H1 (cell line): ENCODE measurements at regions not wholly inside any gene's neighbourhood (a gene's known extent, or its start where the extent isn't known, plus 50 kb on each side); places are given as distances from the start of the nearest gene placed in this dataset.

ENCODE experiments used
- CTCF ChIA-PET: fragments of 300-600 bp; sonication (Branson Sonifier 250); formaldehyde crosslinking; loops from one replicate; lab custom pipeline; 2021; ENCODE audit not compliant: partially characterized antibody; lab: Charles Lee
- POLR2A ChIA-PET: fragments of 300-600 bp; sonication (Branson Sonifier 250); formaldehyde crosslinking; loops from one replicate; lab custom pipeline; 2021; ENCODE audit warnings: inconsistent platforms; ENCODE audit not compliant: partially characterized antibody; lab: Charles Lee
- DNase-seq, 2 experiments: peaks; one replicate each; pipeline versions ENCODE4 v3.0.0 to v3.0.0-alpha.2; 2010 to 2022; ENCODE audit warnings: low spot score in 2 of 2, low read depth in 1 of 2, mixed read lengths in 1 of 2
- FAIRE-seq: peaks from 2 replicates; lab custom pipeline; 2011; peaks lifted over from hg19 to GRCh38; lab: Jason Lieb, UNC
- H2AFZ ChIP-seq: 2 replicates; pipeline ENCODE4 v1.8.1; 2012; ENCODE audit warnings: low read length, inconsistent platforms
- H2AK5ac ChIP-seq: 2 replicates; pipeline ENCODE4 v1.6.1; 2013; ENCODE audit warnings: low read depth, low read length
- H2BK120ac ChIP-seq: replicated peaks from 2 replicates; pipeline ENCODE3; 2013; ENCODE audit warnings: low read depth, low read length, inconsistent platforms
- H2BK12ac ChIP-seq: 2 replicates; pipeline ENCODE4 v1.6.1; 2013; ENCODE audit warnings: low read depth, low read length
- H2BK15ac ChIP-seq: 2 replicates; pipeline ENCODE4 v1.6.1; 2013; ENCODE audit warnings: low read length
- H2BK20ac ChIP-seq: 2 replicates; pipeline ENCODE4 v1.6.1; 2013; ENCODE audit warnings: low read length
- H2BK5ac ChIP-seq: 2 replicates; pipeline ENCODE4 v1.6.1; 2013; ENCODE audit warnings: low read depth, low read length
- H3K14ac ChIP-seq: 2 replicates; pipeline ENCODE4 v1.6.1; 2013; ENCODE audit warnings: inconsistent platforms; ENCODE audit not compliant: insufficient read length
- H3K18ac ChIP-seq: 2 replicates; pipeline ENCODE4 v1.6.1; 2013; ENCODE audit warnings: low read length; ENCODE audit errors: extremely low read depth
- H3K23ac ChIP-seq: 2 replicates; pipeline ENCODE4 v1.6.1; 2013; ENCODE audit warnings: inconsistent platforms; ENCODE audit not compliant: insufficient read length
- H3K23me2 ChIP-seq: 2 replicates; pipeline ENCODE4 v1.6.1; 2013; ENCODE audit warnings: low read depth, low read length
- H3K27ac ChIP-seq: 2 replicates; pipeline ENCODE4 v1.6.1; 2011; ENCODE audit warnings: low read depth, low read length, inconsistent platforms
- H3K27me3 ChIP-seq, 4 experiments: replicated peaks in 1 of 4; 1 replicate in 1 of 4; 2 replicates in 3 of 4; pipeline versions ENCODE4 v1.6.1 to v1.8.1; 2011 to 2013; ENCODE audit warnings: low read length in 3 of 4, mild to moderate bottlenecking in 3 of 4, inconsistent platforms in 2 of 4, mixed read lengths in 2 of 4, moderate library complexity in 1 of 4; ENCODE audit not compliant: control insufficient read depth in 3 of 4, insufficient read depth in 3 of 4; ENCODE audit errors: extremely low read depth in 1 of 4
- H3K36me3 ChIP-seq, 4 experiments: 2 replicates each; pipeline versions ENCODE4 v1.6.1 to v1.8.1; 2011 to 2013; ENCODE audit warnings: mild to moderate bottlenecking in 4 of 4, low read length in 3 of 4, moderate library complexity in 2 of 4, control low read depth in 1 of 4, inconsistent platforms in 1 of 4; ENCODE audit not compliant: insufficient read depth in 4 of 4, control insufficient read depth in 2 of 4
- H3K4ac ChIP-seq: replicated peaks from 2 replicates; pipeline ENCODE3; 2013; ENCODE audit warnings: low read length, low read depth, mixed read lengths, inconsistent platforms; ENCODE audit not compliant: insufficient read length
- H3K4me1 ChIP-seq, 4 experiments: replicated peaks in 1 of 4; 1 replicate in 1 of 4; 2 replicates in 3 of 4; pipeline versions ENCODE4 v1.6.1 to v1.8.1; 2011 to 2013; ENCODE audit warnings: low read length in 3 of 4, inconsistent platforms in 2 of 4, mixed read lengths in 1 of 4; ENCODE audit not compliant: insufficient read depth in 4 of 4, control insufficient read depth in 3 of 4
- H3K4me2 ChIP-seq, 2 experiments: 2 replicates each; pipeline versions ENCODE4 v1.6.1 to v1.8.1; 2011 to 2013; ENCODE audit warnings: low read depth in 2 of 2, low read length in 2 of 2, control low read depth in 1 of 2, inconsistent platforms in 1 of 2, mild to moderate bottlenecking in 1 of 2; ENCODE audit not compliant: insufficient read depth in 1 of 2
- H3K4me3 ChIP-seq, 4 experiments: fragments of 200-600, 300-600 bp in 1 of 4; sonication (generic), shearing (Covaris generic), sonication (Bioruptor Twin) in 1 of 4; 2 replicates each; pipeline versions ENCODE4 v1.5.1 to v1.8.1; 2011 to 2016; ENCODE audit warnings: low read length in 4 of 4, low read depth in 3 of 4, control low read depth in 2 of 4, inconsistent platforms in 2 of 4, mild to moderate bottlenecking in 2 of 4, mixed read lengths in 1 of 4, moderate library complexity in 1 of 4; ENCODE audit not compliant: insufficient read depth in 2 of 4; ENCODE audit errors: extremely low read depth in 1 of 4
- H3K56ac ChIP-seq: replicated peaks from 2 replicates; pipeline ENCODE3; 2013; ENCODE audit warnings: low read depth, mild to moderate bottlenecking, mixed read lengths, low read length, inconsistent platforms; ENCODE audit not compliant: insufficient read length
- H3K79me1 ChIP-seq: 2 replicates; pipeline ENCODE4 v1.6.1; 2013; ENCODE audit warnings: low read depth, low read length, control low read depth
- H3K79me2 ChIP-seq, 2 experiments: 2 replicates each; pipeline versions ENCODE4 v1.6.1 to v1.8.1; 2012 to 2013; ENCODE audit warnings: low read length in 2 of 2, mild to moderate bottlenecking in 2 of 2, inconsistent platforms in 1 of 2; ENCODE audit not compliant: insufficient read depth in 2 of 2, control insufficient read depth in 1 of 2
- H3K9ac ChIP-seq, 4 experiments: replicated peaks in 1 of 4; 1 replicate in 1 of 4; 2 replicates in 3 of 4; pipeline versions ENCODE4 v1.6.1 to v1.8.1; 2011 to 2013; ENCODE audit warnings: low read depth in 3 of 4, low read length in 3 of 4, control low read depth in 2 of 4, mild to moderate bottlenecking in 2 of 4, moderate library complexity in 2 of 4, inconsistent platforms in 1 of 4; ENCODE audit errors: extremely low read depth in 1 of 4
- H3K9me3 ChIP-seq, 2 experiments: 2 replicates each; pipeline versions ENCODE4 v1.6.1 to v1.8.1; 2012 to 2013; ENCODE audit warnings: mild to moderate bottlenecking in 2 of 2, moderate library complexity in 2 of 2, control low read depth in 1 of 2, inconsistent platforms in 1 of 2, low read depth in 1 of 2, low read length in 1 of 2, mixed read lengths in 1 of 2; ENCODE audit not compliant: insufficient read depth in 2 of 2
- H4K20me1 ChIP-seq, 2 experiments: replicated peaks in 1 of 2; 2 replicates each; pipeline versions ENCODE3 to v1.8.1; 2011 to 2013; ENCODE audit warnings: inconsistent platforms in 2 of 2, low read length in 2 of 2, mild to moderate bottlenecking in 1 of 2; ENCODE audit not compliant: insufficient read depth in 2 of 2, control insufficient read depth in 1 of 2
- H4K5ac ChIP-seq: 2 replicates; pipeline ENCODE4 v1.6.1; 2013; ENCODE audit warnings: low read length, low read depth, mixed read lengths, inconsistent platforms; ENCODE audit not compliant: insufficient read length
- H4K8ac ChIP-seq: 2 replicates; pipeline ENCODE4 v1.8.0; 2013; ENCODE audit warnings: mild to moderate bottlenecking, moderate library complexity, low read length, inconsistent platforms; ENCODE audit not compliant: insufficient read depth; ENCODE audit errors: extremely low read depth
- H4K91ac ChIP-seq: replicated peaks from 2 replicates; pipeline ENCODE3; 2013; ENCODE audit warnings: low read length, mixed read lengths, inconsistent platforms; ENCODE audit not compliant: insufficient read length
- CEBPB ChIP-seq: IDR thresholded peaks from 2 replicates; pipeline ENCODE4 v1.6.1; 2012; ENCODE audit warnings: low read depth, low read length
- CHD1 ChIP-seq: IDR thresholded peaks from 2 replicates; pipeline ENCODE4 v1.6.1; 2012; ENCODE audit warnings: low read depth, low read length, improper control_type of control experiment
- EP300 ChIP-seq, 2 experiments: IDR thresholded peaks; 1 replicate in 1 of 2; 2 replicates in 1 of 2; pipeline ENCODE4 v1.6.1; 2011 to 2012; ENCODE audit warnings: low read depth in 2 of 2, low read length in 2 of 2, mild to moderate bottlenecking in 2 of 2, borderline replicate concordance in 1 of 2, inconsistent platforms in 1 of 2, moderate library complexity in 1 of 2
- JUND ChIP-seq: IDR thresholded peaks from 2 replicates; pipeline ENCODE4 v1.6.1; 2011; ENCODE audit warnings: mild to moderate bottlenecking, improper control_type of control experiment, low read length
- POLR2AphosphoS5 ChIP-seq: IDR thresholded peaks from 2 replicates; pipeline ENCODE4 v1.6.1; 2011; ENCODE audit warnings: low read depth, low read length
- POU5F1 ChIP-seq: IDR thresholded peaks from 2 replicates; pipeline ENCODE4 v1.6.1; 2011; ENCODE audit warnings: low read depth, mild to moderate bottlenecking, low read length, moderate library complexity
- RBBP5 ChIP-seq: IDR thresholded peaks from 2 replicates; pipeline ENCODE4 v1.7.1; 2012; ENCODE audit warnings: low read depth, mild to moderate bottlenecking, inconsistent platforms, low read length, moderate library complexity, borderline replicate concordance
- RNF2 ChIP-seq: fragments of 200-900, 300-1000 bp; sonication (generic); IDR thresholded peaks from 2 replicates; pipeline ENCODE4 v1.7.1; 2016; ENCODE audit warnings: borderline replicate concordance, low read depth, mild to moderate bottlenecking, antibody characterized with exemption, low read length; ENCODE audit not compliant: poor library complexity, severe bottlenecking; ENCODE audit errors: missing control alignments
- TAF7 ChIP-seq: optimal IDR thresholded peaks from 2 replicates; pipeline ENCODE3; 2011; ENCODE audit warnings: low read depth, mild to moderate bottlenecking, inconsistent platforms, low read length, moderate library complexity, borderline replicate concordance
- TEAD4 ChIP-seq: IDR thresholded peaks from 2 replicates; pipeline ENCODE4 v1.6.1; 2012; ENCODE audit warnings: low read depth, low read length, inconsistent platforms, mixed read lengths
- WGBS, 2 experiments: shearing (Covaris generic) in 1 of 2; methylation state at CpG; one replicate each; pipeline versions ENCODE4 v1.1.6 to v1.1.7; 2013 to 2015; ENCODE audit warnings: low lambda C conversion rate in 2 of 2, mixed read lengths in 2 of 2, inconsistent platforms in 1 of 2, low coverage in 1 of 2, missing lambda C conversion rate in 1 of 2; ENCODE audit not compliant: insufficient replicate concordance in 2 of 2, insufficient coverage in 1 of 2, insufficient read length in 1 of 2; ENCODE audit errors: extremely low coverage in 1 of 2, missing lambda C conversion rate in 1 of 2; 5-methylcytosine and 5-hydroxymethylcytosine counted together
- TF ChIP-seq, protein P1 (sequence below): IDR thresholded peaks from 2 replicates; pipeline ENCODE4 v1.6.1; 2011; ENCODE audit warnings: low read depth, mild to moderate bottlenecking, low read length; ENCODE audit not compliant: insufficient read depth

- no peak overlapping the region for H2BK20ac ChIP-seq
- POLR2A ChIA-PET: no interaction called here
- H3K23me2 ChIP-seq: no peaks in the 10 kb centered on the region
- H2AK5ac ChIP-seq: no peak overlapping the region
- no peak overlapping the region for H3K4me2 ChIP-seq
- TF ChIP-seq EP300 (IDR thresholded peaks at IDR 0.05; ENCODE audit: borderline replicate concordance in 1 of 2, low read depth in 2 of 2, low read length in 2 of 2): no peak
- no peak for TF ChIP-seq RNF2
- TF ChIP-seq JUND: no peak
- TF ChIP-seq RBBP5: no peak
- TF ChIP-seq TEAD4: no peak
- no peak for TF ChIP-seq POU5F1
- no peak for TF ChIP-seq POLR2AphosphoS5
- no peak for TF ChIP-seq CHD1
- TF ChIP-seq CEBPB: no peak
- no peak for TF ChIP-seq TAF7
- TF ChIP-seq, protein P1, sequence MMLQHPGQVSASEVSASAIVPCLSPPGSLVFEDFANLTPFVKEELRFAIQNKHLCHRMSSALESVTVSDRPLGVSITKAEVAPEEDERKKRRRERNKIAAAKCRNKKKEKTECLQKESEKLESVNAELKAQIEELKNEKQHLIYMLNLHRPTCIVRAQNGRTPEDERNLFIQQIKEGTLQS: no peak
- no peak overlapping the region for H4K91ac ChIP-seq
- CTCF ChIA-PET: no interaction called here
- H3K27ac ChIP-seq: no peak overlapping the region
- FAIRE-seq (no peak), DNase-seq (no peak)
- H2BK120ac ChIP-seq: no peak overlapping the region
- H2BK5ac ChIP-seq: no peak overlapping the region
- no peaks in the 10 kb centered on the region for H3K36me3 ChIP-seq
- H3K18ac ChIP-seq: no peak overlapping the region
- no peak overlapping the region for H3K56ac ChIP-seq
- H3K4me1 ChIP-seq: no peaks in the 10 kb centered on the region
- no peaks in the 10 kb centered on the region for H3K9me3 ChIP-seq
- WGBS, 2 experiments: 91% methylated on average over 2 of the region's 2 CpGs; no CpG with 5 or more reads in 1 of the 2 experiments
- H3K4me3 ChIP-seq: no peak overlapping the region
- no peak overlapping the region for H3K23ac ChIP-seq
- H3K14ac ChIP-seq: no peak overlapping the region
- no peaks in the 10 kb centered on the region for H3K79me1 ChIP-seq
- H2BK15ac ChIP-seq: no peak overlapping the region
- no peaks in the 10 kb centered on the region for H4K20me1 ChIP-seq
- H2BK12ac ChIP-seq: no peak overlapping the region
- H3K27me3 ChIP-seq: no peaks in the 10 kb centered on the region
- no peak overlapping the region for H4K8ac ChIP-seq
- no peak overlapping the region for H3K4ac ChIP-seq
- no peak overlapping the region for H3K9ac ChIP-seq
- no peak overlapping the region for H2AFZ ChIP-seq
- H4K5ac ChIP-seq: no peak overlapping the region
- H3K79me2 ChIP-seq: no peaks in the 10 kb centered on the region
Measured at GRCh38 chr5:124858612-124859011, 112.2 kb upstream of the ZNF608 start.
